ENCODE measurements at regions not wholly inside any gene's neighbourhood (a gene's known extent, or its start where the extent isn't known, plus 50 kb on each side); places are given as distances from the start of the nearest gene placed in this dataset.
"Not testable (repeated sequence)": the region's sequence is repeated elsewhere in the genome, so short reads cannot be mapped to it uniquely, and the experiment has no call there.

DNA sequence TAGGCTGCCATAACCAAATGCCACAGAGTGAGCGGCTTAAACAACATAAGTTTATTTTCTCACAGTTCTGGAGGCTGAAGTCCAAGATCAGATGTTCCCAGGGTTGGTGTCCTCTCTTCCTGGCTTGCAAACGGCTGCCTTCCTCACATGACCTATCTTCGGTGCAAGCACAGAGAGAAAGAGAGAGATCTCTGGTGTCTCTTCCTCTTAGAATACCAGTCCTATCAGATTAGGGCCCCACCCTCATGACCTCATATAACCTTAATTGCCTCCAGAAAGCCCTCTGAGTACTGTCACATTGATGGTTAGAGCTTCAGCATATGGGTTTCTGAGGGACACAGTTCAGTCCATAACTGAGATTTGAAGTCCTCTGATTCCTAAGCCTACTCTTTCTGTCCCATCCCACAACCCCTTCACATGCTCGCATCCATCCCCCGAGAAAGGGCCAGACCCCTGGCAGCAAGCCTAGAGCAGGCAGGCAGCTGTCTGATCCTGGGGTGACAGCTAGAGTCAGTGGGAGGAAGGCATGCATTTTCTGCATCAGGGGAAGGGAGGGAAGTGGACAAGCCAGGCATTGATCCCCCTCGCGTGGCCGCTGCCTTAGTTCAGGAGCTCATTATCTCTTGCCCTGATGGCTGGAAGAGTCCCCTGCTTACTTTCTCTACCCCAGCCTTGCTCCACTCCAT, 114.1 kb downstream of the FAR1 start:
- Histone ChIP-seq H3K36me3 (no peaks in the 10 kb centered on the region), H3K4me3 (no peak overlapping the region), H3K4me1 (peaks cover 0 to 5% (median 0%) of the 10 kb centered on the region in 4 donors), H3K27me3 (peaks cover 2% of the 10 kb centered on the region), H3K9me3 (no peaks in the 10 kb centered on the region), H3K27ac (no peak overlapping the region)
- TF ChIP-seq EP300 (IDR thresholded peaks at IDR 0.05; ENCODE audit: low read depth), result no peak
- no peak for TF ChIP-seq POLR2AphosphoS5 (IDR thresholded peaks at IDR 0.05)
- no peak for TF ChIP-seq POLR2A (IDR thresholded peaks at IDR 0.05)
- no peak for TF ChIP-seq CTCF (IDR thresholded peaks at IDR 0.05)
- WGBS, 2 donors (ENCODE audit: low coverage in 1 of 2), result 64 to 90% methylated on average over 1 to 8 of the region's 8 CpGs
- intact Hi-C loops (cut with DNase I; ENCODE audit: low total_unique reads), result no loop called here
- no peak for DNase-seq
- in situ Hi-C loops (cut with MboI; ENCODE audit: low pct_ligation_motif_present in 1 of 4, low pct_unique_long_range_greater_than_20kb in 1 of 4, low sequenced_read_pairs in 3 of 4), result no loop called here

DNA sequence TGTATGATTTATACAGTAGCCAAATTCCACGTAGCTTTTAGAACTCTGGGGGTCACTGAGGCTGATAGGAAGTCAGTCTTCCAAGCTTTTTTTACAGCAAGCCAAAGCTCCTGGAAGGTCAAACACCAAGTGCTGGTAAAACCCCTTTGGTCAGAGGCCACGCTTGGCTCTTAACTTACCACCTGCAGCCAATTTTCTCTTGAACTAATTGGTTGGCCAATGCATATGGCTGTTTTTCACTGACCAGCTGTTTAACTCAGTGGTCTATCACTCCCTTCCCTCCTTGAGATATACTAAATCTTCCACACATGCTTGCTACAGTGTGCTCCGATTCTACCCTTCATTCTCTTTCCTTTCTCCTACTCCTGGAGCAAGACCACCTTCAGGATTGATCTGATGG, 116.0 kb downstream of the FAR1 start:
- in situ Hi-C loops (cut with MboI; ENCODE audit: low pct_ligation_motif_present in 1 of 4, low pct_unique_long_range_greater_than_20kb in 1 of 4, low sequenced_read_pairs in 3 of 4), result no loop called here
- H3K4me3 ChIP-seq, result no peak overlapping the region
- peaks cover 0 to 5% (median 0%) of the 10 kb centered on the region in 4 donors for H3K4me1 ChIP-seq
- 79% methylated on average over 2 to 3 of the region's 3 CpGs for WGBS, 2 donors (ENCODE audit: low coverage in 1 of 2)
- no peaks in the 10 kb centered on the region for H3K36me3 ChIP-seq
- no peak for DNase-seq
- TF ChIP-seq CTCF (IDR thresholded peaks at IDR 0.05), result no peak
- TF ChIP-seq EP300 (IDR thresholded peaks at IDR 0.05; ENCODE audit: low read depth), result no peak
- no peaks in the 10 kb centered on the region for H3K9me3 ChIP-seq
- H3K27me3 ChIP-seq, result peaks cover 2% of the 10 kb centered on the region
- H3K27ac ChIP-seq, result no peak overlapping the region
- intact Hi-C loops (cut with DNase I; ENCODE audit: low total_unique reads), result no loop called here

DNA sequence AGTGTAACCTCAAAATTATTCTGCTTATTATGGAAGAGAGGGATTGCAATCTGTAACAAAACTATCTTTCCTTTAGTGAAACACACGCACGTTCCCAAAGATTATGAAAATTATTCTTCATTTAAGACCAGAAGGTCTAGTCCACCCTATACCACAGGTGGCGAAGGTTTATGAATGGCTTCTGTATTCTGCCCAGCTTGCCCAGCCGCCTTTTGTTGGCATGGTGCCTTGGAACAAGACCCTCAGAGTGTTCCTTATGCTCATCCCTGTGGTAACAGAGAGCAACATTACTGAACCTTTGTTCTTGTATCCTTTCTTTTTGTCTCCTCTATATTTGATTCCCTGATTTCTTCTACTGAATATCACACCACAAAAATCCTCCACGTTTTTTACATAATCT, 116.4 kb downstream of the FAR1 start:
- peaks cover 0 to 5% (median 0%) of the 10 kb centered on the region in 4 donors for H3K4me1 ChIP-seq
- WGBS, 2 donors (ENCODE audit: low coverage in 1 of 2), result 73 to 81% methylated on average over 4 to 5 of the region's 5 CpGs
- TF ChIP-seq CTCF (IDR thresholded peaks at IDR 0.05) (no peak), POLR2AphosphoS5 (IDR thresholded peaks at IDR 0.05) (no peak), EP300 (IDR thresholded peaks at IDR 0.05; ENCODE audit: low read depth) (no peak), POLR2A (IDR thresholded peaks at IDR 0.05) (no peak)
- H3K36me3 ChIP-seq, result no peaks in the 10 kb centered on the region
- in situ Hi-C loops (cut with MboI; ENCODE audit: low pct_ligation_motif_present in 1 of 4, low pct_unique_long_range_greater_than_20kb in 1 of 4, low sequenced_read_pairs in 3 of 4) (no loop called here), intact Hi-C loops (cut with DNase I; ENCODE audit: low total_unique reads) (no loop called here)
- no peak for DNase-seq
- no peak overlapping the region for H3K4me3 ChIP-seq
- H3K27me3 ChIP-seq, result peaks cover 2% of the 10 kb centered on the region
- H3K27ac ChIP-seq, result no peak overlapping the region
- no peaks in the 10 kb centered on the region for H3K9me3 ChIP-seq

DNA sequence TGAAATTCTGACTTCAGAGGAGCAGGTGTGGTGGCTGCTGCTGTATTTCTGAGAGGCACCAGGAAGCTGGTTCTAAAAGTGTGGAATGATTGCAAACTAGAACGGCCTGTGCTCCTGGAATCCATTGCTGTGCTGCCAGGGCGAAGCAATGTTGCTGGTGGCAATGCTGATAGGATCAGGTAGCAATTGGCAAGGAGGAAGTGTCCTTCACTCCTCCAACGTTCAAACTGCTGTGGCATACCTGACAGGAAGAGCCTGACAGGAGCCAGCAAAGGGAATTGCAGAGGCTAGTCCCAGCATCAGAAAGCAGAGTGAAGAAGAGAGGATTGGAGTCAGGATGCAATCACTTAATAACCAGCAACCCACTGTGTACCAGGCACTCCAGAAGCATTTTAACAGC, 118.2 kb downstream of the FAR1 start:
- 33 to 40% methylated on average over 3 of the region's 3 CpGs for WGBS, 2 donors (ENCODE audit: low coverage in 1 of 2)
- Histone ChIP-seq H3K27me3 (no peaks in the 10 kb centered on the region), H3K9me3 (no peaks in the 10 kb centered on the region), H3K4me1 (peaks cover 0 to 5% (median 0%) of the 10 kb centered on the region in 4 donors), H3K4me3 (no peak overlapping the region), H3K27ac (no peak overlapping the region), H3K36me3 (no peaks in the 10 kb centered on the region)
- intact Hi-C loops (cut with DNase I; ENCODE audit: low total_unique reads), result no loop called here
- DNase-seq, result no peak
- in situ Hi-C loops (cut with MboI; ENCODE audit: low pct_ligation_motif_present in 1 of 4, low pct_unique_long_range_greater_than_20kb in 1 of 4, low sequenced_read_pairs in 3 of 4), result no loop called here
- TF ChIP-seq POLR2A (IDR thresholded peaks at IDR 0.05), result no peak
- TF ChIP-seq EP300 (IDR thresholded peaks at IDR 0.05; ENCODE audit: low read depth), result no peak
- TF ChIP-seq POLR2AphosphoS5 (IDR thresholded peaks at IDR 0.05), result no peak
- no peak for TF ChIP-seq CTCF (IDR thresholded peaks at IDR 0.05)

DNA sequence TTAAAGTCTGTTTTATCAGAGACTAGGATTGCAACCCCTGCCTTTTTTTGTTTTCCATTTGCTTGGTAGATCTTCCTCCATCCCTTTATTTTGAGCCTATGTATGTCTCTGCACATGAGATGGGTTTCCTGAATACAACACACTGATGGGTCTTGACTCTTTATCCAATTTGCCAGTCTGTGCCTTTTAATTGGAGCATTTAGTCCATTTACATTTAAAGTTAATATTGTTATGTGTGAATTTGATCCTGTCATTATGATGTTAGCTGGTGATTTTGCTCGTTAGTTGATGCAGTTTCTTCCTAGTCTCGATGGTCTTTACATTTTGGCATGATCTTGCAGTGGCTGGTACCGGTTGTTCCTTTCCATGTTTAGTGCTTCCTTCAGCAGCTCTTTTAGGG, 129.1 kb downstream of the FAR1 start:
- intact Hi-C loops (cut with DNase I; ENCODE audit: low total_unique reads); in situ Hi-C loops (cut with MboI; ENCODE audit: low pct_ligation_motif_present in 1 of 4, low pct_unique_long_range_greater_than_20kb in 1 of 4, low sequenced_read_pairs in 3 of 4); DNase-seq; H3K4me3 ChIP-seq; H3K9me3 ChIP-seq; H3K27me3 ChIP-seq; H3K4me1 ChIP-seq; H3K36me3 ChIP-seq; H3K27ac ChIP-seq: not testable (repeated sequence)
- 71 to 81% methylated on average over 3 of the region's 3 CpGs for WGBS, 2 donors (ENCODE audit: low coverage in 1 of 2)
